Astrocyte of the cerebellum (primary cell): ENCODE measurements at regions not wholly inside any gene's neighbourhood (a gene's known extent, or its start where the extent isn't known, plus 50 kb on each side); places are given as distances from the start of the nearest gene placed in this dataset.

Experiments
- DNase-seq: peaks from one replicate; pipeline ENCODE4 v3.0.0-alpha.2; 2011; ENCODE audit warnings: low read depth
- H3K4me3 ChIP-seq: 2 replicates; pipeline ENCODE4 v1.5.1; 2011; ENCODE audit warnings: mild to moderate bottlenecking, low read depth, low read length, moderate library complexity
- CTCF ChIP-seq: IDR thresholded peaks from 2 replicates; pipeline ENCODE4 v1.5.1; 2012; ENCODE audit warnings: low read length, low read depth, moderate library complexity, mild to moderate bottlenecking; ENCODE audit errors: missing control alignments
- in situ Hi-C: cut with HindIII; loops from 2 replicates; pipeline ENCODE4 v1.10.0; 2017; ENCODE audit warnings: low sequenced_read_pairs

GRCh38 chr4:11299836-11300235 lies 128.9 kb downstream of the HS3ST1 start:
- in situ Hi-C loops, result no loop called here
- no peak for DNase-seq
- TF ChIP-seq CTCF, result no peak
- no peak overlapping the region for H3K4me3 ChIP-seq

- in situ Hi-C loops, result no loop called here
- no peak for TF ChIP-seq CTCF
- DNase-seq, result no peak
- no peak overlapping the region for H3K4me3 ChIP-seq
Measured at GRCh38 chr4:11299016-11299415, 129.7 kb downstream of the HS3ST1 start.

- in situ Hi-C loops, result no loop called here
- no peak for DNase-seq
- no peak for TF ChIP-seq CTCF
- no peak overlapping the region for H3K4me3 ChIP-seq
Measured at GRCh38 chr4:11298451-11298850, 130.2 kb downstream of the HS3ST1 start.

GRCh38 chr4:11297627-11298026 lies 131.1 kb downstream of the HS3ST1 start:
- no peak for TF ChIP-seq CTCF
- DNase-seq, result no peak
- in situ Hi-C loops, result no loop called here
- no peak overlapping the region for H3K4me3 ChIP-seq

GRCh38 chr4:11297201-11297600 lies 131.5 kb downstream of the HS3ST1 start:
- DNase-seq, result no peak
- in situ Hi-C loops, result no loop called here
- no peak for TF ChIP-seq CTCF
- no peak overlapping the region for H3K4me3 ChIP-seq

- H3K4me3 ChIP-seq, result no peak overlapping the region
- TF ChIP-seq CTCF, result no peak
- in situ Hi-C loops, result no loop called here
- no peak for DNase-seq
Measured at GRCh38 chr4:11293866-11294265, 134.8 kb downstream of the HS3ST1 start.

GRCh38 chr4:11287055-11287454 lies 141.6 kb downstream of the HS3ST1 start:
- no peak for TF ChIP-seq CTCF
- in situ Hi-C loops, result no loop called here
- no peak for DNase-seq

More at GRCh38 chr4:11287055-11287454, 141.6 kb downstream of the HS3ST1 start:
- no peak overlapping the region for H3K4me3 ChIP-seq
